ENCODE measurements at regions not wholly inside any gene's neighbourhood (a gene's known extent, or its start where the extent isn't known, plus 50 kb on each side); places are given as distances from the start of the nearest gene placed in this dataset.

GRCh38 chr7:12123172-12123571, 87.9 kb upstream of the TMEM106B start:
- TF ChIP-seq CTCF (conservative IDR thresholded peaks at IDR 0.05; ENCODE audit: low read depth, low read length) (no peak), POLR2A (IDR thresholded peaks at IDR 0.05; ENCODE audit: low read depth, low read length) (no peak), RAD21 (IDR thresholded peaks at IDR 0.05; ENCODE audit: low read length) (no peak), MXI1 (IDR thresholded peaks at IDR 0.05; ENCODE audit: borderline replicate concordance, low read depth, low read length) (no peak), RCOR1 (IDR thresholded peaks at IDR 0.05; ENCODE audit: insufficient replicate concordance, low read length) (no peak), MAFK (IDR thresholded peaks at IDR 0.05; ENCODE audit: low read depth, low read length) (no peak), ELK1 (IDR thresholded peaks at IDR 0.05; ENCODE audit: borderline replicate concordance, low read depth, low read length) (no peak)
